ENCODE measurements at regions not wholly inside any gene's neighbourhood (a gene's known extent, or its start where the extent isn't known, plus 50 kb on each side); places are given as distances from the start of the nearest gene placed in this dataset.

DNA sequence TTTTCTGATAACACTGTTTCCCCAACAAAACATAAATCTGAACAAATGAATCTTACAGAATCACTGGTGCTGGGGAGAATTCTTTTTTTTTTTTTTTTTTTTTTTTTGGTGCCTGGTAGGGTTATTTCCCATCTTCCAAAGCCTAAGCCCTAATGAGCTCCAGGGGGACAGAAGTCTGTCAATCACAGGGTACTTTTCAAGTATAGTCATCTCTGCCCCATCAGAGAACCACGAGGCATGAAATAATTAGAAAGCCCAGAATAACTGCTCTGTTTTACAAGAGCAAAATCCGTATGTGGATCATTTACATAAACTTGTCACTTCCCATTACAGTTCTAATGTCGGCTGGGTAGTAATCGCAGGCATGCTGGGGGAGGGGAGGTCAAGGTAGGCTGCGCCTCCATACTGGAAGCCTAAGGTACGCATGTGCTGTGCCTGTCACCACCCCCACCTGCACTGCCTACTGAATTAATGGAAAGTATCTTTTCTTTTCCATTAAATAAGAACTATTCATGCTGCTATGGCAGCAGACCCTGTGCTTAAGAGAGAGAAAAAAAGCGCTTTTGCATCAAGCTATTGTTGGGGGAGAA is 164.7 kb upstream of the LEF1 start:
- Histone ChIP-seq H3K36me3 (replicated peaks in 1 of 2; ENCODE audit: control extremely low read depth in 1 of 2, control insufficient read depth in 1 of 2, extremely low read depth in 1 of 2, insufficient read depth in 2 of 2, low read length in 1 of 2) (no peaks in the 10 kb centered on the region), H3K4me1 (ENCODE audit: control insufficient read depth in 2 of 2, insufficient read depth in 2 of 2, low read length in 2 of 2) (no peaks in the 10 kb centered on the region), H3K4me3 (ENCODE audit: control extremely low read depth in 1 of 5, extremely low read depth in 1 of 5, insufficient read depth in 1 of 5, low read depth in 2 of 5, low read length in 4 of 5) (no peak overlapping the region), H4K20me1 (ENCODE audit: control insufficient read depth, insufficient read depth, low read length, poor library complexity, severe bottlenecking) (no peaks in the 10 kb centered on the region), H3K27ac (ENCODE audit: low read length in 2 of 2) (no peak overlapping the region), H3K9me3 (ENCODE audit: control extremely low read depth in 1 of 3, control insufficient read depth in 2 of 3, insufficient read depth in 1 of 3, low read length in 2 of 3) (no peaks in the 10 kb centered on the region), H2AFZ (ENCODE audit: insufficient read depth, low read depth, low read length, poor library complexity, severe bottlenecking) (no peak overlapping the region), H3K9ac (ENCODE audit: low read length) (no peak overlapping the region), H3K79me2 (ENCODE audit: control insufficient read depth, insufficient read depth, low read length) (no peaks in the 10 kb centered on the region), H3K4me2 (replicated peaks; ENCODE audit: low read depth, low read length, poor library complexity, severe bottlenecking) (no peak overlapping the region), H3K27me3 (replicated peaks in 1 of 4; ENCODE audit: control extremely low read depth in 1 of 4, control insufficient read depth in 3 of 4, insufficient read depth in 4 of 4, low read length in 3 of 4) (no peaks in the 10 kb centered on the region)
- POLR2A ChIA-PET = no interaction called here
- intact Hi-C loops (cut with micrococcal nuclease) = no loop called here
- WGBS (ENCODE audit: insufficient coverage) = 80% methylated on average over 1 of the region's 7 CpGs
- Mint-ChIP-seq H3K27ac (no peak overlapping the region), H3K4me3 (no peak overlapping the region), H3K27me3 (no peaks in the 10 kb centered on the region), H3K9me3 (ENCODE audit: insufficient read depth) (no peaks in the 10 kb centered on the region), H3K4me1 (no peaks in the 10 kb centered on the region)
- ATAC-seq (ENCODE audit: low read depth) (no peak), DNase-seq (no peak)
- TF ChIP-seq EZH2 (IDR thresholded peaks at IDR 0.05; ENCODE audit: borderline replicate concordance, insufficient read depth, low read depth, low read length, poor library complexity, severe bottlenecking) = no peak
- CTCF ChIA-PET = interaction anchor here (1.2 kb wide), 1 partner anchor 17 kb away, joined by 3 read pairs; no protein-coding TSS in a partner anchor

GRCh38 chr4:108331905-108332632 is 163.3 kb upstream of the LEF1 start:
- Histone ChIP-seq H3K9me3 (ENCODE audit: control extremely low read depth in 1 of 3, control insufficient read depth in 2 of 3, insufficient read depth in 1 of 3, low read length in 2 of 3) (no peaks in the 10 kb centered on the region), H2AFZ (ENCODE audit: insufficient read depth, low read depth, low read length, poor library complexity, severe bottlenecking) (no peak overlapping the region), H3K36me3 (replicated peaks in 1 of 2; ENCODE audit: control extremely low read depth in 1 of 2, control insufficient read depth in 1 of 2, extremely low read depth in 1 of 2, insufficient read depth in 2 of 2, low read length in 1 of 2) (no peaks in the 10 kb centered on the region), H4K20me1 (ENCODE audit: control insufficient read depth, insufficient read depth, low read length, poor library complexity, severe bottlenecking) (no peaks in the 10 kb centered on the region), H3K4me3 (ENCODE audit: control extremely low read depth in 1 of 5, extremely low read depth in 1 of 5, insufficient read depth in 1 of 5, low read depth in 2 of 5, low read length in 4 of 5) (no peak overlapping the region), H3K4me2 (replicated peaks; ENCODE audit: low read depth, low read length, poor library complexity, severe bottlenecking) (no peak overlapping the region), H3K9ac (ENCODE audit: low read length) (no peak overlapping the region), H3K4me1 (ENCODE audit: control insufficient read depth in 2 of 2, insufficient read depth in 2 of 2, low read length in 2 of 2) (no peaks in the 10 kb centered on the region), H3K79me2 (ENCODE audit: control insufficient read depth, insufficient read depth, low read length) (no peaks in the 10 kb centered on the region), H3K27me3 (replicated peaks in 1 of 4; ENCODE audit: control extremely low read depth in 1 of 4, control insufficient read depth in 3 of 4, insufficient read depth in 4 of 4, low read length in 3 of 4) (no peaks in the 10 kb centered on the region), H3K27ac (ENCODE audit: low read length in 2 of 2) (no peak overlapping the region)
- H3K27ac Mint-ChIP-seq = no peak overlapping the region
- no peaks in the 10 kb centered on the region for H3K9me3 Mint-ChIP-seq (ENCODE audit: insufficient read depth)
- H3K4me3 Mint-ChIP-seq = no peak overlapping the region
- H3K4me1 Mint-ChIP-seq = no peaks in the 10 kb centered on the region
- CTCF ChIA-PET = no interaction called here
- POLR2A ChIA-PET = no interaction called here
- DNase-seq (no peak), ATAC-seq (ENCODE audit: low read depth) (no peak)
- TF ChIP-seq EZH2 (IDR thresholded peaks at IDR 0.05; ENCODE audit: borderline replicate concordance, insufficient read depth, low read depth, low read length, poor library complexity, severe bottlenecking) (no peak), CTCF (IDR thresholded peaks at IDR 0.05) (no peak)
- no CpG with 5 or more reads among the region's 5 CpGs for WGBS (ENCODE audit: insufficient coverage)
- intact Hi-C loops (cut with micrococcal nuclease) = no loop called here
- no peaks in the 10 kb centered on the region for H3K27me3 Mint-ChIP-seq

All from B cell (primary cell).